Breast epithelium (tissue), 3 donors: ENCODE measurements at regions not wholly inside any gene's neighbourhood (a gene's known extent, or its start where the extent isn't known, plus 50 kb on each side); places are given as distances from the start of the nearest gene placed in this dataset.

Experiments
- POLR2A ChIP-seq: fragments of 450-650 bp; IDR thresholded peaks from one replicate; pipeline ENCODE4 v1.6.1; 2016; ENCODE audit warnings: antibody characterized with exemption, mild to moderate bottlenecking, moderate library complexity
- POLR2AphosphoS5 ChIP-seq, 3 donors: sonication (generic); formaldehyde crosslinking; IDR thresholded peaks; one replicate each; pipeline ENCODE4 v1.6.1; 2017; ENCODE audit warnings: antibody characterized with exemption in 3 of 3
- TF ChIP-seq, protein P1 (sequence below), 3 donors: fragments of 450-650 bp; IDR thresholded peaks; one replicate each; pipeline ENCODE4 v1.5.1; 2016 to 2017; ENCODE audit warnings: antibody characterized with exemption in 3 of 3, mild to moderate bottlenecking in 3 of 3, moderate library complexity in 3 of 3

DNA sequence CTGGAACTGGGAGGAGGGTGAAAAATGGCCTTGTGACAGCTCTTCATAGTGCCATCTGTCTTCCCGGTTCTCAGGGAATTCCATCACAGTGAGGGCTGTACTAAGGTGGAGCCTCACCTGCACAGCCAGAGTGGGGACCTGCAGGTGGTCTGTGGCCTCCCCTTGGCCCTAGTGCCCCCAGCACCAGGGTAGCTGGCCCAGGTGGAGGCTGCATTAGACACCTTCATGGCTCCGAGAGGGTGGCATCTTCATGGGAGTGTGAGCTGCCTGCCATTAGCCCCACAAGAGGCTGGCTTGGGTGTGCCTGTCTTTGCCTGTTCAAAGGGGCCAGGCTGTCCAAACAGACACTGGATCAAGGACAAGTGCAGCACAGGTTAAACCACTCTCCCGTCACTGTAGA, 95.5 kb upstream of the PRR23E start:
- TF ChIP-seq, protein P1, sequence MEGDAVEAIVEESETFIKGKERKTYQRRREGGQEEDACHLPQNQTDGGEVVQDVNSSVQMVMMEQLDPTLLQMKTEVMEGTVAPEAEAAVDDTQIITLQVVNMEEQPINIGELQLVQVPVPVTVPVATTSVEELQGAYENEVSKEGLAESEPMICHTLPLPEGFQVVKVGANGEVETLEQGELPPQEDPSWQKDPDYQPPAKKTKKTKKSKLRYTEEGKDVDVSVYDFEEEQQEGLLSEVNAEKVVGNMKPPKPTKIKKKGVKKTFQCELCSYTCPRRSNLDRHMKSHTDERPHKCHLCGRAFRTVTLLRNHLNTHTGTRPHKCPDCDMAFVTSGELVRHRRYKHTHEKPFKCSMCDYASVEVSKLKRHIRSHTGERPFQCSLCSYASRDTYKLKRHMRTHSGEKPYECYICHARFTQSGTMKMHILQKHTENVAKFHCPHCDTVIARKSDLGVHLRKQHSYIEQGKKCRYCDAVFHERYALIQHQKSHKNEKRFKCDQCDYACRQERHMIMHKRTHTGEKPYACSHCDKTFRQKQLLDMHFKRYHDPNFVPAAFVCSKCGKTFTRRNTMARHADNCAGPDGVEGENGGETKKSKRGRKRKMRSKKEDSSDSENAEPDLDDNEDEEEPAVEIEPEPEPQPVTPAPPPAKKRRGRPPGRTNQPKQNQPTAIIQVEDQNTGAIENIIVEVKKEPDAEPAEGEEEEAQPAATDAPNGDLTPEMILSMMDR (IDR thresholded peaks at IDR 0.05): no peak
- TF ChIP-seq POLR2A (no peak), POLR2AphosphoS5 (IDR thresholded peaks at IDR 0.05) (no peak)
